ENCODE measurements at regions not wholly inside any gene's neighbourhood (a gene's known extent, or its start where the extent isn't known, plus 50 kb on each side); places are given as distances from the start of the nearest gene placed in this dataset.

- Histone ChIP-seq H2AFZ (no peak overlapping the region), H3F3A (replicated peaks; ENCODE audit: low read depth) (no peaks in the 10 kb centered on the region), H3K4me2 (no peak overlapping the region), H3K9me2 (ENCODE audit: insufficient read depth) (no peaks in the 10 kb centered on the region), H3K4me3 (no peak overlapping the region), H3K4me1 (ENCODE audit: insufficient read depth) (peaks cover 21% of the 10 kb centered on the region), H3K27ac (ENCODE audit: low read depth) (no peak overlapping the region), H3K27me3 (ENCODE audit: insufficient read depth) (no peaks in the 10 kb centered on the region), H4K20me1 (replicated peaks; ENCODE audit: insufficient read depth) (no peaks in the 10 kb centered on the region), H3K79me2 (replicated peaks; ENCODE audit: insufficient read depth) (no peaks in the 10 kb centered on the region), H3K36me3 (ENCODE audit: insufficient read depth) (no peaks in the 10 kb centered on the region)
- Mint-ChIP-seq H3K4me3 (no peak overlapping the region), H3K9me3 (no peaks in the 10 kb centered on the region), H3K4me1 (peaks cover 31% of the 10 kb centered on the region), H3K27me3 (ENCODE audit: insufficient read depth, low read depth, poor library complexity) (no peaks in the 10 kb centered on the region), H3K27ac (no peak overlapping the region), H3K36me3 (ENCODE audit: low read depth) (no peaks in the 10 kb centered on the region; the same call in 2 of the 3 replicates)
- no peak for ATAC-seq
- DNase-seq (ENCODE audit: low spot score), result no peak
- TF ChIP-seq JUNB (IDR thresholded peaks at IDR 0.05; ENCODE audit: unreplicated experiment) (no peak), ZNF114 (CRISPR knock-in tag; IDR thresholded peaks at IDR 0.05) (no peak), POLR2AphosphoS5 (IDR thresholded peaks at IDR 0.05; ENCODE audit: low read depth) (no peak), NANOG (IDR thresholded peaks at IDR 0.05; ENCODE audit: borderline replicate concordance) (no peak), ETS1 (IDR thresholded peaks at IDR 0.05) (no peak), CREB1 (CRISPR knock-in tag; IDR thresholded peaks at IDR 0.05; ENCODE audit: low read depth) (no peak), STAT1 (IDR thresholded peaks at IDR 0.05; ENCODE audit: unreplicated experiment) (no peak), EZH2phosphoT487 (IDR thresholded peaks at IDR 0.05; ENCODE audit: unreplicated experiment) (no peak), REST (IDR thresholded peaks at IDR 0.05; ENCODE audit: unreplicated experiment) (no peak), EZH2 (IDR thresholded peaks at IDR 0.05; ENCODE audit: low read depth, unreplicated experiment) (no peak), CTCF (conservative IDR thresholded peaks at IDR 0.05; ENCODE audit: low read depth in 2 of 2) (no peak), ZNF462 (CRISPR knock-in tag; IDR thresholded peaks at IDR 0.05) (no peak), ZNF331 (CRISPR knock-in tag; IDR thresholded peaks at IDR 0.05; ENCODE audit: low read depth) (no peak)
These were observed 200.2 kb upstream of the PHYHIPL start for GRCh38 chr10:58976254-58976653.

Measured in GM23338 (cell line).